NCI-H146 (cell line): ENCODE measurements at regions not wholly inside any gene's neighbourhood (a gene's known extent, or its start where the extent isn't known, plus 50 kb on each side); places are given as distances from the start of the nearest gene placed in this dataset.

Experiments
- DNase-seq: peaks from one replicate; lab custom pipeline; 2025; lab: John Stamatoyannopoulos, UW

DNA sequence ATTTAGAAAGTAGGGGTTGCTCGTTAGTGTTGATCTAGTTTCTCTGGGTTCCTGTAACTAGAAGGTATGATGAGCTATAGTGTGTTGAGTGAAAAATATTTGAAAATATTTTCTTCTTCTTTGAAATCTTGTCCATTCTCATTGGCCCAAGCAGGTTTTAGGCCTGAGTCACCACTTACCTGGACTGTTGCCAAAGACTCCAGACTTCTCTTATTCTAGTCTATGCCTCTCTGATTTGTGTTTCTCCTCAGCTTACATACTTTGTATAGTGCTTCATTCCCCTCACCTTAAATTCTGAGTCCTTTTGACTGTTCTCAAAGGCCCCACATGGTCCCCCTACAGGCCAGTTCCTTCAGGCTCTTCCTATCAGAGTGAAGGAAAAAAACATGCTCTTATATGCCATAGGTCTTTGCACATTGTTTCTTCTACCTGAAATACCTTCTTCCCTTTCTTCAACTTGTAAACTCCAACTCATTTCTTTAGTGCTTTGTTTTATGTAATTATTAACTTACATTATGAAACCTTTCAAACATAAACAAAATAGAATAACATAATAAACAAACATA lies 258.2 kb downstream of the PPP1R2C start:
- DNase-seq = no peak

- no peak for DNase-seq
Observed at GRCh38 chrX:42515939-42516338, 262.0 kb downstream of the PPP1R2C start.

- DNase-seq = no peak
Observed at GRCh38 chrX:42505016-42505415, 272.9 kb downstream of the PPP1R2C start.

- no peak for DNase-seq
Observed at GRCh38 chrX:42499620-42500019, 278.3 kb downstream of the PPP1R2C start.

GRCh38 chrX:42497356-42497755 lies 280.6 kb downstream of the PPP1R2C start:
- DNase-seq = no peak

- no peak for DNase-seq
Observed at GRCh38 chrX:42496239-42496638, 281.7 kb downstream of the PPP1R2C start.

GRCh38 chrX:42495139-42495538 lies 282.8 kb downstream of the PPP1R2C start:
- peak; percentile 79 for DNase-seq

GRCh38 chrX:42491137-42491907 lies 286.6 kb downstream of the PPP1R2C start:
- DNase-seq = no peak

DNA sequence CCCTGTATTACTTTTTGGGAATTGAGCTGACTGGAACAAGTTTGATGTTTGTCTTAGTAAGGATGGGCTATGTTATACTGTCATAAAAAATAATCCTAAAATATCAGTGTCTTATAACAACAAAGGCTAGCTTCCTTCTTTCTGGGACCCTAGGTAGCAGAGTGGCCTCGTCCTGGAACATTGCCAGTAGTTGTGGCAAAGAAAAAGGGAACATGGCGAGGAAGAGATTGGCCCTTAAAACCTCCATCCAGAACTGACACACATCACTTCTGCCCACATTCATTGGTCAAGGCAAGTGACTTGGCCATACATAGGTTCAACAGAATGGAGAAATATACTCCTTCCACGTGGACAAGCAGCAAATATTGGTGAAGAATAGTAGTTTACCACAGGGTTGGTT lies 287.9 kb downstream of the PPP1R2C start:
- no peak for DNase-seq

DNA sequence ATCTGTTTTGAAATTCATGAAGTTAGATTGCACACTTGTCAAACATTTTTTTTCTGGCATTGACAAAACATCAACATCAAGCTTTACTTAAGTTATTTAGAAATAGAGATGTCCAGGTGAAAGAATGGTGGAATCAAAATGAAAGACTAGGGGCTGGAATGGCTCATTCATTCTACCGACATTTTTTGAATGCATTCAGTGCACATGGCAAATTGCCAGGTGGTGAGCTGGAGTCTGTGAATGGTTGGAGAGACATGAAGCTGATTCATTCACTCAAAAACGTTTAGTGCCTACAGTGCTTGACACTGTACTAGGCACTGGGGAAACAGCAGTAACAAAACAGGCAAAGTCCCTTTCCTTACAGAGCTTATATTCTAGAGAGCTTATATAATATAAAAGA lies 292.4 kb downstream of the PPP1R2C start:
- DNase-seq = no peak

DNA sequence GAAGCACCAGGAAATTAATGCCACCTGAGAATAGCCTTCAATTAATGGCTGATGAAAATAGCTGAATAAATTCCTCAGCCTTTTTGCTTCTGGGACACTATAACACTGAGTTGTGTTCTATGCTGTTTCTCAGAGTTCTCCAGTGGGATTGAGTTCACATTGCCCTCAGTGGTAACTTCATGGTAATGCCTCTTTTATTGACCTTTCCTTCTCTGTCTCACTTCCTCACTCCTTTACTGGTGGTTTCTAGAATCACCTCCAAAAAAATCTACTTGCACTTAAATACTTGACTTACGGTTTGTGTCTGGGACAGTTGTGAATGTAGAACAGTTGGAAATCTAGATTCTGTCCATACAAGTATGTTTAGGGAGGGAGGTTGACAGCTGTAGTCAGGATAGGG lies 293.7 kb downstream of the PPP1R2C start:
- no peak for DNase-seq

DNA sequence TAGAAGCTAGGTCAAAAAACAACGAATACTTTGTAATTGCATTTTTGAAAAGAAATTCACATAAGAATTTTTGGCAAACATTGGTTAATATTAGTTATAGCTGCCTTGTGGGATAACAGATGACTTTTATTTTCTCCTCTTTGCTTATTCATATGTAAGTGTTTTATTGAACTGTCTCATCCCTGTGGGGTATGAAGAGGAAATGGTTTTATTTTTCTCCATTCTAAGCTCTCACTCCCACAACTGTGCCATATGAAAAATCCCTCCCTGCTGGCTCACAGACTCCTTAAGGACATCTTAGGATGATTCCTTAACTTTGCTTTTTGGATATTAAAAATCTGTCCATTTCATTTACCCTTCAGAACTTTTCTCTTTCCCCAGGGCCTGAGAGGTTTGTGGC lies 300.6 kb downstream of the PPP1R2C start:
- DNase-seq = no peak

DNA sequence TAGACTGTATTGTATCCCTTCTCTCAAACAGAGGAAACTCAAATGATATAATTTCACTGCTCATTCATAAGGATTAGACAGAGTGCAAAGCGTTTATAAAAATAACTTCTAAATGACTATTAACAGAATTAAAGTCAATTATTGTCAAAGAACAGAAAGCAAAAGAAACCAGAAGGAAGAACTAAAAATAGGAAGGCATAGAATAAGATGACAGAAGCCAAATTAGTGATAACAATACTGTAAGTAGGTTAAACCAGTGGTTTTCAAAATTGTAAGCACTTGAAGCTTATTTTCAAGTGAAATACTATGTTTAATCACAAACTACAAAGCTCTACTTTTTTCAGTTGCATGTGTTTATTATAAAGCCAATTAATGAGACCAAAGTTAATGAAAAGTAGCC lies 305.2 kb downstream of the PPP1R2C start:
- no peak for DNase-seq

GRCh38 chrX:42466332-42467046 lies 311.5 kb downstream of the PPP1R2C start:
- no peak for DNase-seq

DNA sequence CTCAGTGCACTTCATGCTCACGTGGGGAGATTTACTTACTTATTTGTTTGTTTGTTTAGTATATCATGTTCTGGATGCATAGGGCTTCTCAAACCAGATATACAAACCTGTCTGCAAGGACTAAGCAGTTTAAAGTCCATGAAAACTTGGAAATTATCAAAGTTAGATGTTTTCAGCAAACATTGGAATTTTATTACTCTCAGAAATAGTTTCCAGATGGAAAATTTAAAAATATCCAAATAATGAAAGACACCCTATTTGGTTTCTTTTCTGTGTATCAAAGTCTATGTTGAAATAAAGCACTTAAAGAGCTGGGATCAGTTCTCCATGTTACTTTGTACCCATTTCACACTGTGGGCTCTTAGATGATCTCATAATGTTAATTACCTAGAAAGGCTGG lies 312.1 kb downstream of the PPP1R2C start:
- DNase-seq = no peak

GRCh38 chrX:42463706-42464490 lies 314.1 kb downstream of the PPP1R2C start:
- no peak for DNase-seq

DNA sequence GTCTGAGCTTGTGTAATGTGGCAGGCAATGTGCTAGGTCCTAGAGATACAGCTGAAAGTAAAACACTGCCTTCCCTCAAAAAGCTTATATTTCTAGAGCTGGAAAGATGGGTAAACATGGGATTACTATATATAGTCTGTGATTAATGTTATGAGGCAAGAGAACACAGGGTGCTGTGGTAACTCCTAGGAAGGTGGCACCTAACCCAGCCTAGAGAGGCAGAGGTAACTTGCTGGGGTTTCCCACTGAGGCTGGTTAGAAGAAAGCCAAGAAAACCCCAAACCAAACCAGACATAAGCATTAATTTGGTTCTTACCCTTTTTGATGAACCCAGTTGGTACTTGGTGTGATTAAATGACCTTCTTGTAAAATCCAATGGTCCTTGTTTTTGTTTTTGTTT lies 315.0 kb downstream of the PPP1R2C start:
- no peak for DNase-seq

DNA sequence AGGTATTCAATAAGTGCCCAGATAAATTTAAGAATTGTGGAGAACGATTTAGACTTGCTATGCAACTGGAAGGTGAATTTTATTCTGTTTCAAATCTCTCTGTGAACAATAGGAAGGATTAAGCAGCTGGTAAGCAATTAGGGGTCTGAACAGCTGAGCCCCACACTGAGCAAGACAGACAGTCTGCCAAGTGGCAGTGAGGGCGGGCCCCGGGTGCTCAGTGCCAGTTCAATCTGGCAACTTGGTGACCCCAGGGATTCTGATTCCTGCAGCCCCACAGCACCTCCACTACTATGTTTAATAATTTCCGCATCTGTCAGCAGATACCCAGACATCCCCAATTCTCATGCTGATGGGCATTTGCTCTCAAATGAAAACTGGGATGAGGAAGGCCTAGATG lies 317.3 kb downstream of the PPP1R2C start:
- DNase-seq = no peak

GRCh38 chrX:42459735-42460134 lies 318.2 kb downstream of the PPP1R2C start:
- peak; percentile 47 for DNase-seq

DNA sequence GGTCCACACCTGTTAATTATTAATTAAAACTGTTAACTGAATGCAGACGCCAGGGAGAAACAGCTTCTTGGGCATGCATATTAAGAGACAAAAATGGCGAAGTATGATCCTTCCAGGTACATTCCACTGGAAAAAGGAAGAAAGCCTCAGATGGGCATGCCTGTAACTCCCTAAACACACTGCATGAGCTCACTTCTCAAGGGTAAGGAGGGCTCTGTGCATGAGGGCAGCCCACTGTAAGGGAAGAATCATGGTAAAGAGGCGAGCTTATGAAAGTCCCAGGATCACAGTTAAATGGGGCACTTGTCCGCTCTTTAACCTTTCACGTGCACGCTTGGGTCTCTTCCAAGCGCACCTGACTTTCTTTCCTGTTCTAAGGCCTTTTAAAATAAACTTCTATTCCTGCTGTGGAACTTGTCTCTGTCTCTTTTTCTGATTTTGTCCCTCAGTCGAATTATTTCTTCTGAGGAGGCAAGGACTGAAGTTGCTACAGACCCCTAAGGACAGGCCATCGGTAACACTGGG lies 321.7 kb downstream of the PPP1R2C start:
- no peak for DNase-seq

GRCh38 chrX:42450228-42450627 lies 327.7 kb downstream of the PPP1R2C start:
- no peak for DNase-seq

GRCh38 chrX:42443267-42443666 lies 334.7 kb downstream of the PPP1R2C start:
- DNase-seq = no peak
